Muscle of leg (tissue), 3 donors: ENCODE measurements at regions not wholly inside any gene's neighbourhood (a gene's known extent, or its start where the extent isn't known, plus 50 kb on each side); places are given as distances from the start of the nearest gene placed in this dataset.

Experiments used
- DNase-seq: peaks from one replicate; pipeline ENCODE4 v3.0.0; 2013
- H3K27ac ChIP-seq: one replicate; pipeline ENCODE4 v1.5.1; 2013; ENCODE audit warnings: mild to moderate bottlenecking, low read length, control low read depth
- H3K27me3 ChIP-seq: one replicate; pipeline ENCODE4 v1.6.1; 2013; ENCODE audit warnings: low read length; ENCODE audit not compliant: control insufficient read depth, insufficient read depth
- H3K36me3 ChIP-seq: one replicate; pipeline ENCODE4 v1.6.1; 2013; ENCODE audit warnings: low read length; ENCODE audit not compliant: control insufficient read depth, insufficient read depth
- H3K4me1 ChIP-seq: one replicate; pipeline ENCODE4 v1.6.1; 2013; ENCODE audit warnings: low read length; ENCODE audit not compliant: control insufficient read depth, insufficient read depth
- H3K4me3 ChIP-seq: one replicate; pipeline ENCODE4 v1.5.1; 2013; ENCODE audit warnings: low read length, control low read depth
- H3K9me3 ChIP-seq: replicated peaks from 2 replicates; pipeline ENCODE4 v1.6.1; 2013; ENCODE audit warnings: low read depth, low read length; ENCODE audit not compliant: control insufficient read depth
- WGBS: methylation state at CpG from one replicate; pipeline ENCODE4 v1.1.5; 2013; ENCODE audit warnings: missing lambda C conversion rate; ENCODE audit not compliant: insufficient coverage; 5-methylcytosine and 5-hydroxymethylcytosine counted together

- H3K27me3 ChIP-seq, result peaks cover 15% of the 10 kb centered on the region
- DNase-seq, result no peak
- WGBS, result 69% methylated on average over 13 of the region's 17 CpGs
- no peak overlapping the region for H3K27ac ChIP-seq
- no peaks in the 10 kb centered on the region for H3K36me3 ChIP-seq
- no peak overlapping the region for H3K4me3 ChIP-seq
- peaks cover 10% of the 10 kb centered on the region for H3K4me1 ChIP-seq
- no peaks in the 10 kb centered on the region for H3K9me3 ChIP-seq
These were observed 388.1 kb upstream of the B3GAT1 start for GRCh38 chr11:134800130-134800529.

- Histone ChIP-seq H3K27ac (no peak overlapping the region), H3K27me3 (peaks cover 15% of the 10 kb centered on the region), H3K36me3 (no peaks in the 10 kb centered on the region), H3K9me3 (no peaks in the 10 kb centered on the region), H3K4me1 (peaks cover 10% of the 10 kb centered on the region), H3K4me3 (no peak overlapping the region)
- WGBS, result 66% methylated on average over 8 of the region's 8 CpGs
- no peak for DNase-seq
These were observed 387.3 kb upstream of the B3GAT1 start for GRCh38 chr11:134799386-134799785.

GRCh38 chr11:134797411-134798089 lies 385.5 kb upstream of the B3GAT1 start:
- H3K27me3 ChIP-seq, result peaks cover 15% of the 10 kb centered on the region
- no peaks in the 10 kb centered on the region for H3K36me3 ChIP-seq
- H3K4me3 ChIP-seq, result no peak overlapping the region
- no peak overlapping the region for H3K27ac ChIP-seq
- 84% methylated on average over 3 of the region's 17 CpGs for WGBS
- H3K4me1 ChIP-seq, result peaks cover 10% of the 10 kb centered on the region
- DNase-seq, result no peak
- no peaks in the 10 kb centered on the region for H3K9me3 ChIP-seq

GRCh38 chr11:134795017-134795416 lies 383.0 kb upstream of the B3GAT1 start:
- H3K9me3 ChIP-seq, result no peaks in the 10 kb centered on the region
- WGBS, result 95% methylated on average over 4 of the region's 7 CpGs
- H3K4me1 ChIP-seq, result no peaks in the 10 kb centered on the region
- no peak overlapping the region for H3K4me3 ChIP-seq
- H3K27ac ChIP-seq, result no peak overlapping the region
- H3K36me3 ChIP-seq, result no peaks in the 10 kb centered on the region
- no peak for DNase-seq
- peaks cover 5% of the 10 kb centered on the region for H3K27me3 ChIP-seq

- Histone ChIP-seq H3K27me3 (peaks cover 2% of the 10 kb centered on the region), H3K4me1 (no peaks in the 10 kb centered on the region), H3K36me3 (no peaks in the 10 kb centered on the region), H3K4me3 (no peak overlapping the region), H3K9me3 (no peaks in the 10 kb centered on the region), H3K27ac (no peak overlapping the region)
- DNase-seq, result no peak
- WGBS, result 81% methylated on average over 8 of the region's 9 CpGs
These were observed 382.1 kb upstream of the B3GAT1 start for GRCh38 chr11:134794192-134794591.

- no peaks in the 10 kb centered on the region for H3K9me3 ChIP-seq
- no peak overlapping the region for H3K4me3 ChIP-seq
- H3K27me3 ChIP-seq, result peaks cover 2% of the 10 kb centered on the region
- no peaks in the 10 kb centered on the region for H3K4me1 ChIP-seq
- no peak for DNase-seq
- WGBS, result 71% methylated on average over 1 of the region's 5 CpGs
- no peaks in the 10 kb centered on the region for H3K36me3 ChIP-seq
- no peak overlapping the region for H3K27ac ChIP-seq
These were observed 380.6 kb upstream of the B3GAT1 start for GRCh38 chr11:134792677-134793076.

GRCh38 chr11:134792044-134792443 lies 380.0 kb upstream of the B3GAT1 start:
- H3K36me3 ChIP-seq, result no peaks in the 10 kb centered on the region
- WGBS, result 59% methylated on average over 3 of the region's 7 CpGs
- no peaks in the 10 kb centered on the region for H3K4me1 ChIP-seq
- H3K27ac ChIP-seq, result no peak overlapping the region
- no peak overlapping the region for H3K4me3 ChIP-seq
- H3K9me3 ChIP-seq, result no peaks in the 10 kb centered on the region
- no peak for DNase-seq
- H3K27me3 ChIP-seq, result peaks cover 2% of the 10 kb centered on the region

- H3K27ac ChIP-seq, result no peak overlapping the region
- WGBS, result no CpG with 5 or more reads among the region's 2 CpGs
- H3K4me1 ChIP-seq, result no peaks in the 10 kb centered on the region
- no peaks in the 10 kb centered on the region for H3K9me3 ChIP-seq
- DNase-seq, result no peak
- H3K27me3 ChIP-seq, result no peaks in the 10 kb centered on the region
- no peak overlapping the region for H3K4me3 ChIP-seq
- no peaks in the 10 kb centered on the region for H3K36me3 ChIP-seq
These were observed 379.1 kb upstream of the B3GAT1 start for GRCh38 chr11:134791102-134791501.

GRCh38 chr11:134789104-134789503 lies 377.1 kb upstream of the B3GAT1 start:
- no peaks in the 10 kb centered on the region for H3K4me1 ChIP-seq
- DNase-seq, result no peak
- no peaks in the 10 kb centered on the region for H3K36me3 ChIP-seq
- WGBS, result 90% methylated on average over 10 of the region's 10 CpGs
- H3K27me3 ChIP-seq, result no peaks in the 10 kb centered on the region
- H3K27ac ChIP-seq, result no peak overlapping the region
- no peaks in the 10 kb centered on the region for H3K9me3 ChIP-seq
- no peak overlapping the region for H3K4me3 ChIP-seq

- no peaks in the 10 kb centered on the region for H3K36me3 ChIP-seq
These were observed 374.6 kb upstream of the B3GAT1 start for GRCh38 chr11:134786636-134787035.

More at GRCh38 chr11:134786636-134787035, 374.6 kb upstream of the B3GAT1 start:
- no peaks in the 10 kb centered on the region for H3K27me3 ChIP-seq
- DNase-seq, result no peak
- H3K9me3 ChIP-seq, result no peaks in the 10 kb centered on the region
- H3K27ac ChIP-seq, result no peak overlapping the region
- no peak overlapping the region for H3K4me3 ChIP-seq
- WGBS, result no CpG with 5 or more reads among the region's 6 CpGs
- no peaks in the 10 kb centered on the region for H3K4me1 ChIP-seq
